H9 (cell line): ENCODE measurements at regions not wholly inside any gene's neighbourhood (a gene's known extent, or its start where the extent isn't known, plus 50 kb on each side); places are given as distances from the start of the nearest gene placed in this dataset.

Source experiments
- DNase-seq: peaks from one replicate; pipeline ENCODE4 v3.0.0-alpha.2; 2017
- H2AFZ ChIP-seq: one replicate; pipeline ENCODE4 v1.6.1; 2013; ENCODE audit warnings: mild to moderate bottlenecking, low read length, control low read depth, moderate library complexity
- H2AK5ac ChIP-seq: 2 replicates; pipeline ENCODE4 v1.6.1; 2013; ENCODE audit warnings: low read length, control low read depth, mixed read lengths; ENCODE audit not compliant: insufficient read length
- H2BK120ac ChIP-seq: one replicate; pipeline ENCODE4 v1.6.1; 2013; ENCODE audit warnings: low read depth, mild to moderate bottlenecking, low read length, control low read depth, inconsistent platforms; ENCODE audit not compliant: poor library complexity, severe bottlenecking
- H2BK12ac ChIP-seq: 2 replicates; pipeline ENCODE4 v1.6.1; 2013; ENCODE audit warnings: low read length, control low read depth, mixed read lengths, low read depth; ENCODE audit not compliant: insufficient read length
- H2BK15ac ChIP-seq: 2 replicates; pipeline ENCODE4 v1.6.1; 2013; ENCODE audit warnings: low read depth, low read length, control low read depth
- H2BK20ac ChIP-seq: one replicate; pipeline ENCODE4 v1.6.1; 2013; ENCODE audit warnings: low read depth, mild to moderate bottlenecking, low read length, control low read depth, inconsistent platforms; ENCODE audit not compliant: poor library complexity, severe bottlenecking
- H2BK5ac ChIP-seq: 2 replicates; pipeline ENCODE4 v1.6.1; 2013; ENCODE audit warnings: low read length, control low read depth, mixed read lengths; ENCODE audit not compliant: insufficient read length
- H3K14ac ChIP-seq: 2 replicates; pipeline ENCODE4 v1.6.1; 2013; ENCODE audit warnings: low read length, control low read depth; ENCODE audit not compliant: insufficient read depth
- H3K18ac ChIP-seq: 2 replicates; pipeline ENCODE4 v1.6.1; 2013; ENCODE audit warnings: low read depth, mild to moderate bottlenecking, mixed read lengths, low read length, control low read depth; ENCODE audit not compliant: insufficient read length
- H3K23ac ChIP-seq: 2 replicates; pipeline ENCODE4 v1.6.1; 2013; ENCODE audit warnings: low read length, control low read depth, mixed read lengths, low read depth; ENCODE audit not compliant: insufficient read length
- H3K23me2 ChIP-seq: 2 replicates; pipeline ENCODE4 v1.6.1; 2013; ENCODE audit warnings: low read depth, mild to moderate bottlenecking, mixed read lengths, low read length, control low read depth; ENCODE audit not compliant: insufficient read length, poor library complexity, severe bottlenecking
- H3K27ac ChIP-seq: 2 replicates; pipeline ENCODE4 v1.5.1; 2013; ENCODE audit warnings: low read length, control low read depth, mixed read lengths, low read depth; ENCODE audit not compliant: insufficient read length
- H3K27me3 ChIP-seq: 2 replicates; pipeline ENCODE4 v1.6.1; 2013; ENCODE audit warnings: low read length, control low read depth, inconsistent platforms; ENCODE audit not compliant: insufficient read depth
- H3K4ac ChIP-seq: 2 replicates; pipeline ENCODE4 v1.6.1; 2013; ENCODE audit warnings: low read depth, mild to moderate bottlenecking, control low read depth, inconsistent platforms, low read length, moderate library complexity
- H3K4me1 ChIP-seq: 2 replicates; pipeline ENCODE4 v1.6.1; 2013; ENCODE audit warnings: low read length, control low read depth, inconsistent platforms; ENCODE audit not compliant: insufficient read depth
- H3K4me2 ChIP-seq: 2 replicates; pipeline ENCODE4 v1.6.1; 2013; ENCODE audit warnings: low read length, control low read depth, mixed read lengths; ENCODE audit not compliant: insufficient read length, insufficient read depth
- H3K56ac ChIP-seq: 2 replicates; pipeline ENCODE4 v1.6.1; 2013; ENCODE audit warnings: low read depth, mild to moderate bottlenecking, mixed read lengths, low read length, control low read depth; ENCODE audit not compliant: insufficient read length
- H3K79me1 ChIP-seq: 2 replicates; pipeline ENCODE4 v1.6.1; 2013; ENCODE audit warnings: low read depth, mild to moderate bottlenecking, moderate library complexity, low read length, control low read depth, inconsistent platforms; ENCODE audit not compliant: insufficient read depth, poor library complexity, severe bottlenecking
- H3K79me2 ChIP-seq: 2 replicates; pipeline ENCODE4 v1.6.1; 2013; ENCODE audit warnings: low read length, control low read depth, inconsistent platforms; ENCODE audit not compliant: insufficient read depth
- H3K9ac ChIP-seq: 2 replicates; pipeline ENCODE4 v1.6.1; 2013; ENCODE audit warnings: low read length, control low read depth, mixed read lengths; ENCODE audit not compliant: insufficient read length; ENCODE audit errors: extremely low read depth
- H3K9me3 ChIP-seq: one replicate; pipeline ENCODE4 v1.6.1; 2013; ENCODE audit warnings: low read depth, low read length, inconsistent platforms; ENCODE audit not compliant: control insufficient read depth
- H3T11ph ChIP-seq: one replicate; pipeline ENCODE4 v1.6.1; 2013; ENCODE audit warnings: mild to moderate bottlenecking, low read length, control low read depth, inconsistent platforms
- H4K20me1 ChIP-seq: one replicate; pipeline ENCODE4 v1.6.1; 2013; ENCODE audit not compliant: control insufficient read depth, insufficient read length, insufficient read depth
- H4K5ac ChIP-seq: 2 replicates; pipeline ENCODE4 v1.6.1; 2013; ENCODE audit warnings: low read depth, mild to moderate bottlenecking, mixed read lengths, low read length, control low read depth; ENCODE audit not compliant: insufficient read length
- H4K8ac ChIP-seq: replicated peaks from 2 replicates; pipeline ENCODE4 v1.6.1; 2013; ENCODE audit warnings: low read length, control low read depth, mixed read lengths, low read depth; ENCODE audit not compliant: insufficient read length
- H4K91ac ChIP-seq: 2 replicates; pipeline ENCODE4 v1.6.1; 2013; ENCODE audit warnings: low read depth, mild to moderate bottlenecking, moderate library complexity, mixed read lengths, low read length, control low read depth; ENCODE audit not compliant: insufficient read length
- H3K27ac Mint-ChIP-seq, 3 experiments: 2 replicates in 2 of 3; 3 replicates in 1 of 3; pipeline ENCODE4 v1.8.0; 2020 to 2021; ENCODE audit warnings: mixed read lengths in 3 of 3, mild to moderate bottlenecking in 1 of 3, moderate library complexity in 1 of 3
- H3K27me3 Mint-ChIP-seq: 2 replicates; pipeline ENCODE4 v1.8.0; 2021; ENCODE audit warnings: low read depth, mild to moderate bottlenecking, moderate library complexity, mixed read lengths
- H3K36me3 Mint-ChIP-seq, 3 experiments: 2 replicates in 2 of 3; 3 replicates in 1 of 3; pipeline ENCODE4 v1.8.0; 2020 to 2021; ENCODE audit warnings: low read depth in 3 of 3, mixed read lengths in 3 of 3; ENCODE audit not compliant: insufficient read depth in 1 of 3
- H3K4me1 Mint-ChIP-seq, 2 experiments: 2 replicates each; pipeline ENCODE4 v1.8.0; 2020; ENCODE audit warnings: mixed read lengths in 2 of 2
- H3K4me3 Mint-ChIP-seq, 2 experiments: 2 replicates in 1 of 2; 3 replicates in 1 of 2; pipeline ENCODE4 v1.8.0; 2020 to 2021; ENCODE audit warnings: mild to moderate bottlenecking in 2 of 2, mixed read lengths in 2 of 2, moderate library complexity in 1 of 2
- H3K9me3 Mint-ChIP-seq, 2 experiments: 2 replicates in 1 of 2; 3 replicates in 1 of 2; pipeline ENCODE4 v1.8.0; 2020; ENCODE audit warnings: mild to moderate bottlenecking in 2 of 2, mixed read lengths in 2 of 2, moderate library complexity in 1 of 2
- WGBS: extraction: QIAGEN DNeasy Blood & Tissue Kit; methylation state at CpG from one replicate; pipeline ENCODE4 v1.1.7; 2013; ENCODE audit warnings: missing lambda C conversion rate, low lambda C conversion rate, mixed read lengths; ENCODE audit not compliant: insufficient read length; ENCODE audit errors: extremely low coverage; 5-methylcytosine and 5-hydroxymethylcytosine counted together
- TF ChIP-seq, protein P1 (sequence below): fragments of 200-600 bp; sonication (generic); conservative IDR thresholded peaks from 3 replicates; pipeline ENCODE4 v1.8.0; 2021; ENCODE audit warnings: antibody characterized with exemption, mild to moderate bottlenecking

DNA sequence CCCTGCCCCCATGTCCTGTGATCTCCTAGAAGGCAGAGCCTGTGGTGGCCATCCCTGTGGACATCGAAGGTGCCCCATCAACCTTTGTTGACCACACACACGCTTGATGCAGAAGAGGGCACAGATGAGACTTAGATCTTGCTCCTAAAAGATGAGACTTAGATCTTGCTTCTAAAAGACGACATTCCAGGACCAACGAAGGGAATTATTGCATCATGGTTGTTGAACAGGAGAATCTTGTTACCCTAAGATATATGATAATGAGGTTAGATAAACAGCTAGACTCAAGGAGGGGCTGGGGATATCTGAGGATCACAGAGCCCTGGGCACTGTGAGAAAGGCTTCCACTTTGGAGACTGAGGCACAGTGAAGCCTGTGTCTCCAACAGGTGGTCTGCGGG is 91.1 kb upstream of the WSCD2 start:
- H3K27me3 Mint-ChIP-seq: peaks cover 65% of the 10 kb centered on the region
- H3K79me2 ChIP-seq: no peaks in the 10 kb centered on the region
- no peak overlapping the region for H3K4me3 Mint-ChIP-seq
- H3K23ac ChIP-seq: no peak overlapping the region
- H2BK15ac ChIP-seq: no peak overlapping the region
- no peak for DNase-seq
- no peak overlapping the region for H2AK5ac ChIP-seq
- no peaks in the 10 kb centered on the region for H4K20me1 ChIP-seq
- no peak overlapping the region for H2AFZ ChIP-seq
- no peak overlapping the region for H3K27ac ChIP-seq
- no peak overlapping the region for H3K4me2 ChIP-seq
- H3K9me3 ChIP-seq: no peaks in the 10 kb centered on the region
- 0 out of 2 replicates have a peak, but pooled peaks cover 4% of the 10 kb centered on the region for H3K27me3 ChIP-seq
- TF ChIP-seq, protein P1, sequence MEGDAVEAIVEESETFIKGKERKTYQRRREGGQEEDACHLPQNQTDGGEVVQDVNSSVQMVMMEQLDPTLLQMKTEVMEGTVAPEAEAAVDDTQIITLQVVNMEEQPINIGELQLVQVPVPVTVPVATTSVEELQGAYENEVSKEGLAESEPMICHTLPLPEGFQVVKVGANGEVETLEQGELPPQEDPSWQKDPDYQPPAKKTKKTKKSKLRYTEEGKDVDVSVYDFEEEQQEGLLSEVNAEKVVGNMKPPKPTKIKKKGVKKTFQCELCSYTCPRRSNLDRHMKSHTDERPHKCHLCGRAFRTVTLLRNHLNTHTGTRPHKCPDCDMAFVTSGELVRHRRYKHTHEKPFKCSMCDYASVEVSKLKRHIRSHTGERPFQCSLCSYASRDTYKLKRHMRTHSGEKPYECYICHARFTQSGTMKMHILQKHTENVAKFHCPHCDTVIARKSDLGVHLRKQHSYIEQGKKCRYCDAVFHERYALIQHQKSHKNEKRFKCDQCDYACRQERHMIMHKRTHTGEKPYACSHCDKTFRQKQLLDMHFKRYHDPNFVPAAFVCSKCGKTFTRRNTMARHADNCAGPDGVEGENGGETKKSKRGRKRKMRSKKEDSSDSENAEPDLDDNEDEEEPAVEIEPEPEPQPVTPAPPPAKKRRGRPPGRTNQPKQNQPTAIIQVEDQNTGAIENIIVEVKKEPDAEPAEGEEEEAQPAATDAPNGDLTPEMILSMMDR: no peak
- no peaks in the 10 kb centered on the region for H3K4me1 ChIP-seq
- no peak overlapping the region for H2BK120ac ChIP-seq
- no peak overlapping the region for H2BK5ac ChIP-seq
- H4K91ac ChIP-seq: no peak overlapping the region
- H3K4me1 Mint-ChIP-seq: peaks cover 17 to 21% of the 10 kb centered on the region in 2 experiments
- no peak overlapping the region for H3K14ac ChIP-seq
- no CpG with 5 or more reads among the region's 5 CpGs for WGBS
- H4K8ac ChIP-seq: no peak overlapping the region
- H3K9ac ChIP-seq: no peak overlapping the region
- H3T11ph ChIP-seq: no peak overlapping the region
- no peaks in the 10 kb centered on the region for H3K23me2 ChIP-seq
- no peak overlapping the region for H2BK20ac ChIP-seq
- H3K18ac ChIP-seq: no peak overlapping the region
- no peak overlapping the region for H4K5ac ChIP-seq
- H3K4ac ChIP-seq: no peak overlapping the region
- no peaks in the 10 kb centered on the region for H3K79me1 ChIP-seq
- no peak overlapping the region for H3K27ac Mint-ChIP-seq
- H3K56ac ChIP-seq: no peak overlapping the region
- H3K9me3 Mint-ChIP-seq: no peaks in the 10 kb centered on the region
- H2BK12ac ChIP-seq: no peak overlapping the region
- no peaks in the 10 kb centered on the region for H3K36me3 Mint-ChIP-seq
